ENCODE measurements at regions not wholly inside any gene's neighbourhood (a gene's known extent, or its start where the extent isn't known, plus 50 kb on each side); places are given as distances from the start of the nearest gene placed in this dataset.

- DNase-seq: no peak
These were observed 242.5 kb upstream of the KCNG1 start for GRCh38 chr20:51265361-51265760.

- DNase-seq: no peak
These were observed 239.3 kb upstream of the KCNG1 start for GRCh38 chr20:51262240-51262639.

DNA sequence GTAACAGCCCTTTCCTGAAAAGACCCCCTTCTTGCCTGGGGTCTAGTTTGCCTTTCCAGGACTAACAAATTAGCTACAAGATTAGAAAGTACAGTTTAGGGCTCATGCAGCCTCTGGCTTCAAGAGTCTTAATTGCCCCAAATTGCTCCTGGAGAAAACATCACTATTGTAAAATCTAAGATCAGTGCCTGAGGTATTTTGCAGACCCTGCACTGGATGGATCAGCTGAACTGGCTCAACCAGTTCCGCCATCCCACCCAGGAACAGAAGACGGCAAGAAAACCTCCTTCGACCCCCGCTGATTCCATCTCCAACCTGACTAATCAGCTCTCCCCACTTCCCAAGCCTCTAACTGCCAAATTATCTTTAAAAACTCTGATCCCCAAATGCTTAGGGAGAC lies 236.5 kb upstream of the KCNG1 start:
- DNase-seq: no peak

DNA sequence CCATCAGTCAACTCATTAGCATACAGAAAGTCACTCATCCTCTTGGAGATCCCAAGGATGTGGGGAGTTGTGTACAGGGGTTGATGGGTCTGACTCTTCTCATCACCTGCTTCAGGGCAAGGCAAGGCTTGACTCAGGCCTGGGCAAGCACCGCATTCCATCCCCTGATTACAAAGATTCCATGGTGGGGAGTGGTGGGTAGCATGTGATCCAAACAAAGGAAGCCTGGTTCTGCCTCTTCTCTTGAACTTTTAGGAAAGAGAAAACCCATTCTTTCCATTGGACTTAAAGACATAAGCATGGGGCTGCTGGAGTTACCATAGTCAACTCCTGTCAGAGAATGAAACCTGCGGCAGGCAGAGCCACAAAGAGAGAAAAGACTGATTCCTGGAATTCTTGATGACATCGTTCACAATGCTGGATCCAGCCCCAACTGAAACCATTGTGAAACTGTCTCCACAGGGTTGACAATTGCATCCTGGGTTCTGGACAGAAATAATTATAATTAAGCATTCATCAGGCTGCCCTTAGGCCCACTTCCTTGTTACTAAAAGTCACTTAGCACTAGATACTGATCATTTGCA lies 235.8 kb upstream of the KCNG1 start:
- DNase-seq: no peak

- no peak for DNase-seq
These were observed 232.5 kb upstream of the KCNG1 start for GRCh38 chr20:51255417-51255816.

DNA sequence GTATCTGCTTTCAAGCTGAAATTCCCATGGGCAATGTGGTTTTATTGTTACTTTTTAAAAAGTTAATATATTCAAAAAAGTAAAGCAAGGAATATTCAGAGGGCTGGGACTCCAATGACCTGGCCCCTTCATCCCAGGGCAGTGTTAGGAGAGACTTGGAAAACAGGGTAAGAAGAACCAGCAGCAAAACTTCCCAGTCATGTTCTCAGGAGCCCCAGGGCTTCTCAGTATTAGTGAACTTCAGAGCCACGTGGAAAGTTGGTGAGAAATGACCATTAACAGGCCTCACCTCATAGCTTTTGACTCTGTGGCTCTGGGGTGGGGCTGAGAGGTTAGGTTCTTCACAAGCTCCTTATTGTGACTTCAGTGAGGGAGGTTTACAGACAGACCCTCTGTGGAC lies 230.4 kb upstream of the KCNG1 start:
- no peak for DNase-seq

DNA sequence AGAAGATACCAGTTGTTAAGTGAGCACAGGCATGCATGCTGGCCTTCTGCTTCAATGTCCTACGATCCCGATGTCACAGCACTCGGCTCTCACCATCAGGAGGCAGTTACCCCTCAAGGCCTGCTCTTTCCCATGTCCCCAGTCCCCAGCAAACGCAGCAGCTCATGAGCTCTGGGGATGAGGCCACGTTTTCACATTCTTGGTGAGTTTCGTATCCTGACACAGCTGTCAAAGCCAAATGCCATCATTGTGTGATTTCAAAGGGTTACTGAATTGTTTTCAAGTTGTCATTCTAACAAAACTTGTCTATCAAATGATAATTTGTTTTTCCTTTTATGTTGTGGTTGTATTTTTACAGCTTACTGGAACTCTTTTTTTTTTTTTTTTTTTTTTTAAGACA lies 226.9 kb upstream of the KCNG1 start:
- no peak for DNase-seq

GRCh38 chr20:51249215-51249614 lies 226.3 kb upstream of the KCNG1 start:
- no peak for DNase-seq

DNA sequence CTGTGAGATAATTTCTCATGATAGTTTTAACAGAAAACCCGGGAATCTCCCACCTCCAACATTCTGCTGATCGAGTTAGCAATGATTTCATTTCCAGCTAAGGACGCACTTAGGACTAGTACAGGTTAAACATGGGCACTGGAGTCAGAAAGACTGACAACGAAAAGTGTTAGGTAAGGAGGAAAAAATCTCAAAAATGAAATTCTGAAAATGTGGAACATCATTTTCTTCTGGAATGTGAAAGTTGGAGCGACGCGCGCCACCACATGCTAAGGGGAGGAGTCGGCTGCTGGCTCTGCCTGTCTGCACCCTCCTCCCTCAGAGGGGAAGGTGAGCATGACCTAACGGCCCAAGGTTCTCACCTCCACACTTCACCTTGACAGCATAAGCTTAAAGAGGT lies 221.6 kb upstream of the KCNG1 start:
- DNase-seq: no peak

GRCh38 chr20:51238675-51239305 lies 215.9 kb upstream of the KCNG1 start:
- no peak for DNase-seq

- DNase-seq: no peak
These were observed 214.9 kb upstream of the KCNG1 start for GRCh38 chr20:51237791-51238190.

GRCh38 chr20:51237278-51237677 lies 214.4 kb upstream of the KCNG1 start:
- no peak for DNase-seq

DNA sequence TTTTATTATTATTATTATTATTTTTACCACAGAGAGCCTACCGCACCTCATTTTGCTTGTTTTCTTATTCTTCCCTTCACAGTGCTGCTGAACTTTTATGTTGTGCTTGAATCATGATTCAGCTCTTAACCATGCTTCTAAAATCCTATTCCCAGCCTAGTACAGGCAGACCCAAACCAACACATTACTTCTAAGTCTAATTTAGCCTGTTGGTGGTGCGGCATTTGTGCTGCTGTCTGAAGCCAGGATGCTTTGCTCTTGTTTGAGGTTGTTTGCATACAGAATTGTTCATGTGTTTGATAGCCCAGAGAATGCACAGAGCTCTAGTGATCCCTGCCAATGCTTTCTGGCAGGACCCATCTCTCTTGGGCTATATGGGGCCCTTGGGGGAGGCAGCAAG lies 213.5 kb upstream of the KCNG1 start:
- no peak for DNase-seq

DNA sequence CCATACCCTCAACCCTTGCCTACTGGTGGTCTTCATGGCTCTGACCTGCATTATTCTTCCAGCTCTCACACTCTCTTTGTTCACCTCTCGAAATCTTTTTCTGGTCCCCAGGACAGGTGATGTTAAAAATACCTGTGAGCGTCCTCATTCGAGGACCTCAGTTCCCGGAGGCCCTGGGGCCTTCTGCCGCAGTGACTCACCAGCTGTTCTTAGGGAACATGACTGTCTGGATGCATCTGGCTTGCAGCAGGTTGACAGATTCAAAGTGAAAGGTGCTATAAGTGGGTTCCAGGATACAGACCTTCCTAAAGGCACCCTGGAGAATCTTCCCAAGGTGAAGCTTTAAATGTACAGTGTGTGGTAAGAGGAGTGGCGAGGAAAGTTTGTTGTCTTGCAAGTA lies 210.4 kb upstream of the KCNG1 start:
- DNase-seq: no peak

- DNase-seq: no peak
These were observed 207.8 kb upstream of the KCNG1 start for GRCh38 chr20:51230727-51231126.

GRCh38 chr20:51228763-51229162 lies 205.9 kb upstream of the KCNG1 start:
- no peak for DNase-seq

DNA sequence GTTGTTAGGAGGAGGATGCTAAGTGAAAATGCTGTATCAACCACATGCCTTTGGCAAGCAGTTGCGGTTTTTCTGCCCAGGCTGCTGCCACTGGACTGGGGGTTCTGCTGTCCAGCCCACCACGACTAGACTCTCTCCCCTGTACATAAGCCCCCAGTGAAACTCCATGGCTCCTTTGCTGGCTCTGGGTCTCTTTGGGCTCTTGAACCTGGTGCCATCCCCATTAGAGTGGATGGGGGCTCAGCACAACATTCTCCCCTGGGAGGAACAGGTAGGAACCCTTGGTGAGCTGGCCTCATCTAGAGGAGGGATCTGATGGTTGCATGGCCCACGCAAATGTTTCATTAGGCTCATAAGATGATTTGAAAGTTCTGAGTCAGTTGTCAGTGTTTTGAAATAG lies 204.8 kb upstream of the KCNG1 start:
- no peak for DNase-seq

GRCh38 chr20:51223183-51223720 lies 200.3 kb upstream of the KCNG1 start:
- DNase-seq: no peak

- no peak for DNase-seq
These were observed 199.0 kb upstream of the KCNG1 start for GRCh38 chr20:51221791-51222408.

DNA sequence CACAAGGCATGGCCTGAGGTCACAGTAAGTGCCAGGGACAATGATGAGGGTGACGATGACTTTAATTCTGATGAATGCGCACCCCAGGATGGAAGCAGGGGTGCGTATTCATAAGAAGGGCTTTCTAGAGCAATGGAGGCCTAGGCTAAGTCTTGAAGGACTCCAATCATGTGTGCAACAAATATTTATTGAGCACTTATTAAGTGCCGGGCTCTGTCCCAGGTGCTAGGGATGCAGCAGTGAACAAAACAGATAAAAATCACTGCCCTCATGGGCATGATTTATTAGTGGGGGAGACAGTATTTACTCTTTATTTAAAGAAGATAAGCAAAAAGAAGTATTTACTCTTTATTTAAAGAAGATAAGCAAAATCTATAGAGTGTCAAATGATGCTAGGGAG lies 198.2 kb upstream of the KCNG1 start:
- DNase-seq: no peak

DNA sequence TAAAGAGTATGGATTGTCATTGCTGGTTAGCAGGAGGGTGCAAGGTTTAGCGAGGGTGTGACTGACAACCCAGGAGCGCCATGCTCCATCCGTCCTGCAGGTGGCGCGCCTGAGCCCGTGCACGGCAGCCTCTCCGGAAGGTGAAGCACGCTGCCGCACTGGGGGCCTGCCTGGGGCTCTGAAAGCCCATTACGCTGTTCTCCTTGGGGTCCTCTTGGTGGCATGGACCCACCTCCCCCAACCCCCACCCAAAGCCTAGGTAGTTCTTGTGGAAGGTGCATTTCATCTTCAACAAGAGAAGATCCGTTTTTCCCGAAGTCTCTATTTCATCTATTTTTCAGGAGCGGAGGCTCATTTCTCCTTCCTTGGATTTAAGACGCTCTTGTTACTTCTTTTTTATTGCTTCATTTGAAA lies 197.4 kb upstream of the KCNG1 start:
- peak; percentile 7 for DNase-seq

- DNase-seq: no peak
These were observed 196.6 kb upstream of the KCNG1 start for GRCh38 chr20:51219544-51219943.

DNA sequence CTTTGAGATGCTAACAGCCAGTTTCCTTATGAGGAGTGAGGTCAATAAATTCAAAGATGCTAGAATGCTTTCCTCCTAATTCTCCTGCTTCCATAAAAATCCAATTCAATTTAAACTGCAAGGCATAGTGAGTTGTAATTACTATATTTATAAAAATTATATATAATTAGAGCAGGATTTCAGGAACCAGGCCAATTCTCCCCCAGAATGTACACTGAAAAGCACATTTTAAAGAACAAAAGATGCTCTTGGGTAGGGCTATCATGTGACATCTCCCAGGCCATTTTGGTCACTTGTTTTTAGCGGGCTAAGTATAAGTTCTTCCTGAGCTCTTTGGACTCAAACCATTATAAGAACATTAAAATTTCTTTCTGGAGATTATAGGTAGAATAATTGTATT lies 195.7 kb upstream of the KCNG1 start:
- DNase-seq: no peak

DNA sequence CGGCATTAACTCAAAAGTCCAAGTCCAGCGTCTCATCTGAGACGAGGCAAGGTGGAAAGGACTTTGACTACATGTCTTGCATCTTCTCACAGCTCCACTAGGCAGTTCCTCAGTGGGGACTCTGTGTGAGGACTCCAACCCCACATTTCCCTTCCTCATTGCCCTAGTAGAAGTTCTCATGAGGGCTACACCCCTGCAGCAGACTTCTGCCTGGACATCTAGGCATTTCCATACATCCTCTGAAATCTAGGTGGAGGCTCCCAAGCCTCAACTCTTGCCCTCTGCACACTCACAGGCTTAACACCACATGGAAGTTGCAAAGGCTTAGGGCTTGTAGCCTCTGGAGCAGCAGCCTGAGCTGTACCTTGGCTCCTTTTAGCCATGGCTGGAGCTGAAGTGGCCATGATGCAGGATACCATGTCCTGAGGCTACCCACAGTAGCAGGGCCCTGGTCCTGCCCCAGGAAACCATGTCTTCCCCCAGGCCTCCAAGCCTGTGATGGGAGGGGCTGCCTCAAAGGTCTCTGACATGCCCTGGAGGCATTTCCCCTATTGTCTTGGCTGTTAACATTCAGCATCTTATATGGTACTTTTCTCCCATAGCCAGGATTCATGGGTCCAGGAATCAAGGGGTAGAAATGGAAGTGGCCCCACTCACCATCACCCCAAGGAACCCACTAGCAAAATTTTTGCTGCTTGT lies 194.6 kb upstream of the KCNG1 start:
- no peak for DNase-seq

Data from NCI-H1092 treated with DMSO at 0.1 percent for 48 hours (cell line).